ENCODE measurements at regions not wholly inside any gene's neighbourhood (a gene's known extent, or its start where the extent isn't known, plus 50 kb on each side); places are given as distances from the start of the nearest gene placed in this dataset.

DNA sequence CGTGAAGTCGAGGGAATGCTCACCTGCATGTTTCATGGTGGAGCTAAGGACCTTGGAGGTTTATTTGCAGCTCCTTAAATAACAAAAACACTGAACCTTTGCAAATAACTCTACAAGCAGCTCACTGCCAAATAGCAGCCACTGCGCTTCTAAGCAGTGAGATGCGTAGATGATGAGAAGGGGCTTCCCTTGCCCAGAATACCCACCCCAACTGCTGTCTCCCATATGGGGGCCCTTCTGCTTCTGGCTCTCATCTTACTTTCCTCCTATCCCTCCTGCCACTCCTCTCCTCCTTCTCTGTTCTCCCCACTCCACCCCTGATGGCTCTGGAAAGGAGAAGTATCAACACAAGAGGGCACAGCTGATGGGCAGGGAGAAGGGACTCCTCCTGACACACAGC, 193.3 kb upstream of the SSTR4 start:
- TF ChIP-seq, protein P1, sequence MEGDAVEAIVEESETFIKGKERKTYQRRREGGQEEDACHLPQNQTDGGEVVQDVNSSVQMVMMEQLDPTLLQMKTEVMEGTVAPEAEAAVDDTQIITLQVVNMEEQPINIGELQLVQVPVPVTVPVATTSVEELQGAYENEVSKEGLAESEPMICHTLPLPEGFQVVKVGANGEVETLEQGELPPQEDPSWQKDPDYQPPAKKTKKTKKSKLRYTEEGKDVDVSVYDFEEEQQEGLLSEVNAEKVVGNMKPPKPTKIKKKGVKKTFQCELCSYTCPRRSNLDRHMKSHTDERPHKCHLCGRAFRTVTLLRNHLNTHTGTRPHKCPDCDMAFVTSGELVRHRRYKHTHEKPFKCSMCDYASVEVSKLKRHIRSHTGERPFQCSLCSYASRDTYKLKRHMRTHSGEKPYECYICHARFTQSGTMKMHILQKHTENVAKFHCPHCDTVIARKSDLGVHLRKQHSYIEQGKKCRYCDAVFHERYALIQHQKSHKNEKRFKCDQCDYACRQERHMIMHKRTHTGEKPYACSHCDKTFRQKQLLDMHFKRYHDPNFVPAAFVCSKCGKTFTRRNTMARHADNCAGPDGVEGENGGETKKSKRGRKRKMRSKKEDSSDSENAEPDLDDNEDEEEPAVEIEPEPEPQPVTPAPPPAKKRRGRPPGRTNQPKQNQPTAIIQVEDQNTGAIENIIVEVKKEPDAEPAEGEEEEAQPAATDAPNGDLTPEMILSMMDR (IDR thresholded peaks at IDR 0.05; ENCODE audit: low read depth, low read length), result no peak
- TF ChIP-seq EZH2phosphoT487 (IDR thresholded peaks at IDR 0.05; ENCODE audit: low read depth), result no peak

All from OCI-LY3 (cell line).